Activated T-helper 2 cell treated with anti-CD3 and anti-CD28 coated beads, Interferon-gamma antibody, Interleukin-2, Interleukin-4, amounts not matched to agents 10 μg/mL and 5 μg/mL and 100 μg/mL, durations not matched to agents 14 hours and 24 hours and 36 hours (primary cell): ENCODE measurements at regions not wholly inside any gene's neighbourhood (a gene's known extent, or its start where the extent isn't known, plus 50 kb on each side); places are given as distances from the start of the nearest gene placed in this dataset.
"Not testable (repeated sequence)": the region's sequence is repeated elsewhere in the genome, so short reads cannot be mapped to it uniquely, and the experiment has no call there.

Experiments
- DNase-seq: peaks from one replicate; pipeline ENCODE4 v3.0.0; 2021; ENCODE audit warnings: low spot score
- H3K27ac Mint-ChIP-seq: one replicate; pipeline ENCODE4 v1.8.0; 2021; ENCODE audit warnings: mixed read lengths
- H3K27me3 Mint-ChIP-seq: one replicate; pipeline ENCODE4 v1.8.0; 2021; ENCODE audit warnings: low read depth, mixed read lengths
- H3K36me3 Mint-ChIP-seq: one replicate; pipeline ENCODE4 v1.8.0; 2021; ENCODE audit warnings: low read depth, mixed read lengths
- H3K4me1 Mint-ChIP-seq: one replicate; pipeline ENCODE4 v1.8.0; 2021; ENCODE audit warnings: low read depth, mixed read lengths
- H3K4me3 Mint-ChIP-seq: one replicate; pipeline ENCODE4 v1.8.0; 2021; ENCODE audit warnings: low read depth, mild to moderate bottlenecking, moderate library complexity, mixed read lengths
- H3K9me3 Mint-ChIP-seq: one replicate; pipeline ENCODE4 v1.8.0; 2021; ENCODE audit warnings: mixed read lengths
- intact Hi-C: fragments of 100-400 bp; cut with micrococcal nuclease; formaldehyde crosslinking; loops from one replicate; pipeline ENCODE4 v1.15.1; 2023

- H3K4me3 Mint-ChIP-seq, H3K27me3 Mint-ChIP-seq, H3K36me3 Mint-ChIP-seq, intact Hi-C loops, H3K27ac Mint-ChIP-seq, H3K4me1 Mint-ChIP-seq, DNase-seq: not testable (repeated sequence)
- H3K9me3 Mint-ChIP-seq = peaks cover 27% of the 10 kb centered on the region
Measured at GRCh38 chr4:49161111-49161541, 175.1 kb downstream of the CWH43 start.

GRCh38 chr4:49164916-49165315 is 178.8 kb downstream of the CWH43 start:
- H3K27me3 Mint-ChIP-seq, intact Hi-C loops, H3K36me3 Mint-ChIP-seq, DNase-seq, H3K4me3 Mint-ChIP-seq, H3K9me3 Mint-ChIP-seq, H3K4me1 Mint-ChIP-seq, H3K27ac Mint-ChIP-seq: not testable (repeated sequence)

GRCh38 chr4:49177847-49178246 is 191.8 kb downstream of the CWH43 start:
- intact Hi-C loops = not testable (repeated sequence)

GRCh38 chr4:49181088-49181487 is 195.0 kb downstream of the CWH43 start:
- H3K27me3 Mint-ChIP-seq, H3K4me3 Mint-ChIP-seq, H3K36me3 Mint-ChIP-seq, intact Hi-C loops, H3K27ac Mint-ChIP-seq, DNase-seq, H3K9me3 Mint-ChIP-seq, H3K4me1 Mint-ChIP-seq: not testable (repeated sequence)

More at GRCh38 chr4:49177847-49178246, 191.8 kb downstream of the CWH43 start:
- H3K36me3 Mint-ChIP-seq, H3K4me3 Mint-ChIP-seq, H3K9me3 Mint-ChIP-seq, H3K4me1 Mint-ChIP-seq, H3K27me3 Mint-ChIP-seq, DNase-seq, H3K27ac Mint-ChIP-seq: not testable (repeated sequence)

GRCh38 chr4:49211396-49212194 is 225.5 kb downstream of the CWH43 start:
- H3K27ac Mint-ChIP-seq, H3K4me3 Mint-ChIP-seq, H3K36me3 Mint-ChIP-seq, DNase-seq, intact Hi-C loops, H3K4me1 Mint-ChIP-seq, H3K27me3 Mint-ChIP-seq: not testable (repeated sequence)
- peaks cover 46% of the 10 kb centered on the region for H3K9me3 Mint-ChIP-seq

GRCh38 chr4:49213250-49213649 is 227.2 kb downstream of the CWH43 start:
- H3K9me3 Mint-ChIP-seq = peaks cover 59% of the 10 kb centered on the region
- H3K4me1 Mint-ChIP-seq, H3K27me3 Mint-ChIP-seq, H3K4me3 Mint-ChIP-seq, intact Hi-C loops, H3K36me3 Mint-ChIP-seq, DNase-seq, H3K27ac Mint-ChIP-seq: not testable (repeated sequence)

- H3K4me1 Mint-ChIP-seq, H3K4me3 Mint-ChIP-seq, H3K36me3 Mint-ChIP-seq, DNase-seq, H3K27me3 Mint-ChIP-seq, H3K27ac Mint-ChIP-seq, intact Hi-C loops: not testable (repeated sequence)
- H3K9me3 Mint-ChIP-seq = peaks cover 56% of the 10 kb centered on the region
Measured at GRCh38 chr4:49213750-49214149, 227.7 kb downstream of the CWH43 start.

GRCh38 chr4:49214453-49215081 is 228.5 kb downstream of the CWH43 start:
- H3K9me3 Mint-ChIP-seq = peaks cover 64% of the 10 kb centered on the region
- H3K27ac Mint-ChIP-seq, H3K36me3 Mint-ChIP-seq, DNase-seq, intact Hi-C loops, H3K4me3 Mint-ChIP-seq, H3K27me3 Mint-ChIP-seq, H3K4me1 Mint-ChIP-seq: not testable (repeated sequence)

GRCh38 chr4:49215082-49215479 is 229.0 kb downstream of the CWH43 start:
- H3K4me3 Mint-ChIP-seq, H3K4me1 Mint-ChIP-seq, intact Hi-C loops, H3K27me3 Mint-ChIP-seq, H3K36me3 Mint-ChIP-seq, H3K27ac Mint-ChIP-seq, DNase-seq: not testable (repeated sequence)
- peaks cover 67% of the 10 kb centered on the region for H3K9me3 Mint-ChIP-seq

GRCh38 chr4:49216606-49217005 is 230.5 kb downstream of the CWH43 start:
- H3K27ac Mint-ChIP-seq, DNase-seq, H3K4me3 Mint-ChIP-seq, H3K27me3 Mint-ChIP-seq, H3K36me3 Mint-ChIP-seq, H3K4me1 Mint-ChIP-seq, intact Hi-C loops: not testable (repeated sequence)
- peaks cover 80% of the 10 kb centered on the region for H3K9me3 Mint-ChIP-seq

GRCh38 chr4:49217492-49217891 is 231.4 kb downstream of the CWH43 start:
- H3K9me3 Mint-ChIP-seq = peaks cover 81% of the 10 kb centered on the region
- H3K4me3 Mint-ChIP-seq = no peak overlapping the region

GRCh38 chr4:49218094-49218493 is 232.0 kb downstream of the CWH43 start:
- H3K36me3 Mint-ChIP-seq, H3K4me1 Mint-ChIP-seq, H3K27me3 Mint-ChIP-seq, DNase-seq, H3K27ac Mint-ChIP-seq, H3K4me3 Mint-ChIP-seq, intact Hi-C loops: not testable (repeated sequence)
- H3K9me3 Mint-ChIP-seq = peaks cover 80% of the 10 kb centered on the region

More at GRCh38 chr4:49217492-49217891, 231.4 kb downstream of the CWH43 start:
- intact Hi-C loops = no loop called here
- Mint-ChIP-seq H3K27me3 (no peaks in the 10 kb centered on the region), H3K36me3 (peaks cover 1% of the 10 kb centered on the region), H3K4me1 (no peaks in the 10 kb centered on the region), H3K27ac (no peak overlapping the region)
- no peak for DNase-seq

GRCh38 chr4:49218931-49219330 is 232.9 kb downstream of the CWH43 start:
- H3K27ac Mint-ChIP-seq, H3K27me3 Mint-ChIP-seq, H3K4me1 Mint-ChIP-seq, H3K36me3 Mint-ChIP-seq, intact Hi-C loops, H3K4me3 Mint-ChIP-seq, DNase-seq: not testable (repeated sequence)
- peaks cover 80% of the 10 kb centered on the region for H3K9me3 Mint-ChIP-seq
